ENCODE measurements at regions not wholly inside any gene's neighbourhood (a gene's known extent, or its start where the extent isn't known, plus 50 kb on each side); places are given as distances from the start of the nearest gene placed in this dataset.

DNA sequence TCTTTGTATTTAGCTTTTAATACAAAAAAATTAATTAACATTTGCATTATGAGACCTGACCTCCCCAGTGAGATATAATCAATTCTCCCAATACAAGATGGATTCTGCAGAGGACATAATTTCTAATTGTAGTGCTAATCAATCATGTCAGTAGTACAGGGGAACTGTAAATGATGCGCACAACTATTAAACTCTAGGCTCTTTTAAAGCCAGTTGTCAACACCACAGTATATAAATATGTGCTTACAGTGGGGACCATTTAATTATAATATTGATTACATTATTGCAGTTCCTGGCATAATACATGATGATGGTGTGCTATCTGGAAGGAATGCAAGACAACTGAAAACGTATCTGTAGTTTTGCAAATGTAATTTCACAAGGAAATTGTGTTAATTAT is 285.6 kb upstream of the EPHA4 start:
- no peak overlapping the region for H3K27ac ChIP-seq (ENCODE audit: low read depth, low read length)
- H3K4me1 ChIP-seq (ENCODE audit: control insufficient read depth in 2 of 2, insufficient read depth in 2 of 2, low read length in 2 of 2): no peaks in the 10 kb centered on the region
- CTCF ChIA-PET: no interaction called here

DNA sequence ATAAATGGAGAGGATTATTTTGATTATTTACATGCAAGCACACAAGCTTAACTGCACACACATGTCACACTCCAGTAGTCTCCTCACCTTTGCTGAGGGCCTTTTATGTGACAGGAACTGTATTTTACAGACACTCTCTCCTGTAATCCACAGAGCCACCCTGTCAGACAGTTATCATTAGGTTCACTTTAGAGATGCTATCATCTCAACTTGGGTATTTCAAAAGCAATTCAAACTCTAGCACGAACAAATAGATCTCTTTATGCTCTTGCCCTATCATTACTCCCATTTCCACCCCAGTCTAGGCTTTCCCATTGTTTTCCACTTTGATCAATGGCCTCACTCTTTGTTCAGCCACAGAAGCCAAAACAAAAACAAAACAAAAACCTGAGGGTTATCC is 281.2 kb upstream of the EPHA4 start:
- peaks cover 0 to 20% (median 1%) of the 10 kb centered on the region in 11 donors for H3K9me3 Mint-ChIP-seq
- no peak overlapping the region for H3K4me3 Mint-ChIP-seq
- ATAC-seq (no peak), DNase-seq (no peak)
- H3K4me1 ChIP-seq (ENCODE audit: control insufficient read depth in 2 of 2, insufficient read depth in 2 of 2, low read length in 2 of 2): no peaks in the 10 kb centered on the region
- no peak overlapping the region for H3K4me3 ChIP-seq (ENCODE audit: low read length)
- no peaks in the 10 kb centered on the region for H3K9me3 ChIP-seq (ENCODE audit: control insufficient read depth in 2 of 3, low read length in 3 of 3)
- H3K4me1 Mint-ChIP-seq: no peaks in the 10 kb centered on the region
- CTCF ChIA-PET: no interaction called here
- H3K27ac ChIP-seq (ENCODE audit: low read depth, low read length): no peak overlapping the region
- intact Hi-C loops (cut with micrococcal nuclease): no loop called here
- no peaks in the 10 kb centered on the region for H3K36me3 Mint-ChIP-seq
- POLR2A ChIA-PET: no interaction called here
- H3K27me3 ChIP-seq (ENCODE audit: control insufficient read depth in 2 of 2, insufficient read depth in 2 of 2, low read length in 2 of 2): no peaks in the 10 kb centered on the region
- no peaks in the 10 kb centered on the region for H3K36me3 ChIP-seq (ENCODE audit: control insufficient read depth in 2 of 3, insufficient read depth in 3 of 3, low read length in 3 of 3)
- H3K27me3 Mint-ChIP-seq: no peaks in the 10 kb centered on the region
- no peak overlapping the region for H3K27ac Mint-ChIP-seq

More for the DNA sequence above, 285.6 kb upstream of the EPHA4 start:
- no peaks in the 10 kb centered on the region for H3K27me3 Mint-ChIP-seq
- Histone ChIP-seq H3K27me3 (ENCODE audit: control insufficient read depth in 2 of 2, insufficient read depth in 2 of 2, low read length in 2 of 2) (no peaks in the 10 kb centered on the region), H3K9me3 (ENCODE audit: control insufficient read depth in 2 of 3, low read length in 3 of 3) (no peaks in the 10 kb centered on the region), H3K36me3 (ENCODE audit: control insufficient read depth in 2 of 3, insufficient read depth in 3 of 3, low read length in 3 of 3) (no peaks in the 10 kb centered on the region), H3K4me3 (ENCODE audit: low read length) (no peak overlapping the region)
- ATAC-seq (no peak), DNase-seq (no peak)
- peaks cover 0 to 22% (median 2%) of the 10 kb centered on the region in 11 donors for H3K9me3 Mint-ChIP-seq
- POLR2A ChIA-PET: no interaction called here
- H3K4me1 Mint-ChIP-seq: no peaks in the 10 kb centered on the region
- H3K4me3 Mint-ChIP-seq: no peak overlapping the region
- no peaks in the 10 kb centered on the region for H3K36me3 Mint-ChIP-seq
- no peak overlapping the region for H3K27ac Mint-ChIP-seq
- intact Hi-C loops (cut with micrococcal nuclease): no loop called here

DNA sequence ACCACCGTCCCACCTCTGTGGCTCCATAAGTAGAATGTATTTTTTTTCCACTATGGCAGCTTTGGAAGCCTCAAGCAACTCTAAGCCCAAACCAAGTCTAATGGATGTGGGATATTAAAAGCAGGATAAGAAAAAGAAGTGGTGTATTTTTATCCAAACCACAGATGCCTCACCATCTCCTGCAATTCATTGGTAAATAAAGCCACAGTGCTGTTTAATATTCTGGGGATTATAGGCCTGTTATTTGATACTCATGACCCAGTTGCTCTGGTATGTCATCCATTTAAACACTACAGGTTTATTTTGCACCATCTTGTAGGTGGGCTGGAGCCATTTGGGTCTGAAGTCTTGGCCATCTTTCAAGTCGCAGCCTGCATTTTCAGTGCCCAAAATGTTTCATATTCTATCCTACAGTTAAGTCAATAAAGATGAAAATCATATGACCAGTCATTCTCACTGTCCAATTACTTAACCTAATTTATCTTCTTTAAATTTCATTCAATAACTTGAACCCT is 279.5 kb upstream of the EPHA4 start:
- no peak for DNase-seq
- Histone ChIP-seq H3K4me3 (ENCODE audit: low read length) (no peak overlapping the region), H3K27me3 (ENCODE audit: control insufficient read depth in 2 of 2, insufficient read depth in 2 of 2, low read length in 2 of 2) (no peaks in the 10 kb centered on the region), H3K27ac (ENCODE audit: low read depth, low read length) (no peak overlapping the region), H3K36me3 (ENCODE audit: control insufficient read depth in 2 of 3, insufficient read depth in 3 of 3, low read length in 3 of 3) (no peaks in the 10 kb centered on the region), H3K9me3 (ENCODE audit: control insufficient read depth in 2 of 3, low read length in 3 of 3) (no peaks in the 10 kb centered on the region), H3K4me1 (ENCODE audit: control insufficient read depth in 2 of 2, insufficient read depth in 2 of 2, low read length in 2 of 2) (no peaks in the 10 kb centered on the region)
- Mint-ChIP-seq H3K9me3 (peaks cover 0 to 20% (median 2%) of the 10 kb centered on the region in 11 donors), H3K4me1 (no peaks in the 10 kb centered on the region), H3K27ac (no peak overlapping the region), H3K36me3 (no peaks in the 10 kb centered on the region), H3K4me3 (no peak overlapping the region), H3K27me3 (no peaks in the 10 kb centered on the region)
- intact Hi-C loops (cut with micrococcal nuclease): no loop called here
- no peak for ATAC-seq
- ChIA-PET CTCF (no interaction called here), POLR2A (no interaction called here)

DNA sequence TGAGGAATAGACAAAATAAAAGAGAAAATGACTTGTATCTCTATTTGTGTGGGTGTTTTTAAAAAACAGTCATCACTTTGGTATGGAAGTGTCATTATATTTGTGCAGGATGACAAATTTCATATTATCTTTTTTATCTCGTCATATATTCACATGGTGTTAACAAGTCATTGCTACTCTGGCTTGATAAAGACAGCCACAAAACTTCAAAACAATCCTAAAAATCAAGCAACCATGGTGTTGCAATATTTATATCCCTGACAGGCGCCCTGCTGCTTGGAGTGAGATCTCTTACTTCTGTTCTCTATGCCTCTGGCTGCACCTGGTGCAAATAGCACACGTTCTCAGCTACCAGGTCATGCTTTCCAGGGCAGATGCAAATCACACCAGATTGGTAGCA is 278.0 kb upstream of the EPHA4 start:
- H3K4me1 Mint-ChIP-seq: no peaks in the 10 kb centered on the region
- DNase-seq (no peak), ATAC-seq (no peak)
- H3K36me3 ChIP-seq (ENCODE audit: control insufficient read depth in 2 of 3, insufficient read depth in 3 of 3, low read length in 3 of 3): no peaks in the 10 kb centered on the region
- no peaks in the 10 kb centered on the region for H3K27me3 Mint-ChIP-seq
- no peaks in the 10 kb centered on the region for H3K4me1 ChIP-seq (ENCODE audit: control insufficient read depth in 2 of 2, insufficient read depth in 2 of 2, low read length in 2 of 2)
- H3K27ac Mint-ChIP-seq: no peak overlapping the region
- no peaks in the 10 kb centered on the region for H3K9me3 ChIP-seq (ENCODE audit: control insufficient read depth in 2 of 3, low read length in 3 of 3)
- ChIA-PET POLR2A (no interaction called here), CTCF (no interaction called here)
- no peak overlapping the region for H3K27ac ChIP-seq (ENCODE audit: low read depth, low read length)
- no peaks in the 10 kb centered on the region for H3K36me3 Mint-ChIP-seq
- intact Hi-C loops (cut with micrococcal nuclease): no loop called here
- no peaks in the 10 kb centered on the region for H3K27me3 ChIP-seq (ENCODE audit: control insufficient read depth in 2 of 2, insufficient read depth in 2 of 2, low read length in 2 of 2)
- H3K9me3 Mint-ChIP-seq: peaks cover 0 to 20% (median 0%) of the 10 kb centered on the region in 11 donors
- H3K4me3 ChIP-seq (ENCODE audit: low read length): no peak overlapping the region
- H3K4me3 Mint-ChIP-seq: no peak overlapping the region

DNA sequence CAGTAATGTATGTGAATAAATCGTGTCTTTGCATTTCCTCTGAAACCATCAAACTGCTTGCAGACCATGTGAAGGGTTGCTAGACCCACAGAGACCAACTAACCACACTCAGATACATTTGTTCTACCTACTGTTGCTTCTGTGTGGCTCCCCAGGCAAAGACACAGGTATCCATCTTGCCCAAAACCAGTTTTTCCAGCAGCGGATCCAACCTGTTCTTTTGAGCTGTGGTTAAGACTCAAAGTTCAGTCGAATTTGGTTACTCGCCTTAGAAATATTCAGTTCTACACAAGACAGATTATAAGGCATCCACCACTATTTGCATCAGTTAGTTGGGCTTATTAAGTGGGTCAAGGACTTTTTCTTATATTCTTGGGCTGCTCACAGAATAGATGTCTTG is 276.2 kb upstream of the EPHA4 start:
- ChIA-PET CTCF (no interaction called here), POLR2A (no interaction called here)
- H3K27ac Mint-ChIP-seq: no peak overlapping the region

DNA sequence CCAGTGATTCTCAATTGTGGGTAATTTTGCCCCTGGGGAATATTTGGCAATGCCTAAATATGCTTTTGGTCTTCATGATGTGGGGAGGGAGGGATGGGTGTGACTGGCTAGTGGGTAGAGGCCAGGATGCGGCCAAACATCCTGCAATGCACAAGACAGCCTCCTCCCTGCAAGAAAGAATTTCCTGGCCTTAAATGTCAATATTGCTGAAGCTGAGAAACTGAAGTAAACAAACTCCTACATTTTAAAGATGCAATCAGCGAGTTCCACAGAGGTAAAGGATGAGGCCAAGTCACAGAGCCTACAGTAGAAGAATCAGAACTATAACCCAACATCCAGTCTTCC is 272.9 kb upstream of the EPHA4 start:
- H3K27me3 Mint-ChIP-seq: no peaks in the 10 kb centered on the region
- no peak overlapping the region for H3K27ac Mint-ChIP-seq
- POLR2A ChIA-PET: no interaction called here
- H3K27me3 ChIP-seq (ENCODE audit: control insufficient read depth in 2 of 2, insufficient read depth in 2 of 2, low read length in 2 of 2): no peaks in the 10 kb centered on the region
- no peak overlapping the region for H3K27ac ChIP-seq (ENCODE audit: low read depth, low read length)
- no peaks in the 10 kb centered on the region for H3K4me1 Mint-ChIP-seq
- no peaks in the 10 kb centered on the region for H3K36me3 ChIP-seq (ENCODE audit: control insufficient read depth in 2 of 3, insufficient read depth in 3 of 3, low read length in 3 of 3)
- no peaks in the 10 kb centered on the region for H3K36me3 Mint-ChIP-seq
- peaks cover 0 to 7% (median 0%) of the 10 kb centered on the region in 11 donors for H3K9me3 Mint-ChIP-seq
- no peak overlapping the region for H3K4me3 Mint-ChIP-seq
- no peaks in the 10 kb centered on the region for H3K9me3 ChIP-seq (ENCODE audit: control insufficient read depth in 2 of 3, low read length in 3 of 3)
- intact Hi-C loops (cut with micrococcal nuclease): no loop called here
- no peaks in the 10 kb centered on the region for H3K4me1 ChIP-seq (ENCODE audit: control insufficient read depth in 2 of 2, insufficient read depth in 2 of 2, low read length in 2 of 2)
- no peak for DNase-seq
- no peak overlapping the region for H3K4me3 ChIP-seq (ENCODE audit: low read length)
- ATAC-seq: no peak
- CTCF ChIA-PET: no interaction called here

More for the DNA sequence above, 276.2 kb upstream of the EPHA4 start:
- H3K27me3 Mint-ChIP-seq: no peaks in the 10 kb centered on the region
- DNase-seq: no peak
- ATAC-seq: no peak
- H3K4me3 Mint-ChIP-seq: no peak overlapping the region
- no peak overlapping the region for H3K27ac ChIP-seq (ENCODE audit: low read depth, low read length)
- H3K36me3 Mint-ChIP-seq: no peaks in the 10 kb centered on the region
- H3K36me3 ChIP-seq (ENCODE audit: control insufficient read depth in 2 of 3, insufficient read depth in 3 of 3, low read length in 3 of 3): no peaks in the 10 kb centered on the region
- H3K27me3 ChIP-seq (ENCODE audit: control insufficient read depth in 2 of 2, insufficient read depth in 2 of 2, low read length in 2 of 2): no peaks in the 10 kb centered on the region
- peaks cover 0 to 11% (median 0%) of the 10 kb centered on the region in 11 donors for H3K9me3 Mint-ChIP-seq
- H3K4me1 Mint-ChIP-seq: no peaks in the 10 kb centered on the region
- H3K4me3 ChIP-seq (ENCODE audit: low read length): no peak overlapping the region
- no peaks in the 10 kb centered on the region for H3K9me3 ChIP-seq (ENCODE audit: control insufficient read depth in 2 of 3, low read length in 3 of 3)
- no peaks in the 10 kb centered on the region for H3K4me1 ChIP-seq (ENCODE audit: control insufficient read depth in 2 of 2, insufficient read depth in 2 of 2, low read length in 2 of 2)
- intact Hi-C loops (cut with micrococcal nuclease): no loop called here

DNA sequence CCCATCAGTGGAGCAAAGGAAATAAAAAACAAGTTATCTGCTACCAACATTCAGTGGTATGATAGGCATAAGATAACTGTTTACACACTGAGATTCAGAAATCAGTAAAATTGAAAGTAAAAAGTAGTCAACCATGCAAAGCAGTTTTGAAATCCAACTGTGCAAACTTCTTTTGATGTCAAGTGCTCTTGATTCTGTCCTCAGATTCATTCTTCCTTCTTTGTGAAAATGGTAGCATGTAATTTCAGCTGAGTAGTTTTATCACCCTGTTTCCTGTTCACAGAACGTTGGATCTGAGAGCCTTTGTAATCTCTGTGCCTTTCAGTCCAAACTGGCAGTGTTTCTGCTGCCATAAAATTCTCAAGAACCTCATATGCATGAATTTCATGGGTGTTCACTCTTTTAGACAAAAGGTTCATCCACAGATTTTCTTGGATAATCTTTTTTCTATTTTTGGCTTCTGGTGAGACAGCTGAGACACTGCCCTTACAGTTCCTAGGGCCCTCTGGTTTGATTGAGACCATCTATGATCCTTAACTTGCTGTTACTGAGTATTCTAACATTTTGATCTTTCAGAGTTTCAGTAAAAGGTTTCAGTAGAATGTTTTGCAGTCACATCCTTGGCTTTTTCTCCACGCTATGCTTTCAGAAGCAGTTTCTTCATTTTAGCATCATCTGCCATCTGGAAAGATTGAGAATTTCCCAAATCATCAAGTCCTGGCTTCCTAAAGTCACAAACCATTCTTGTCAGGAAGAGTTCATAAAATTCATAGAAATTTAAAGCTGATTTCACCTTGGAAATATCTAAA is 272.3 kb upstream of the EPHA4 start:
- H3K27me3 ChIP-seq (ENCODE audit: control insufficient read depth in 2 of 2, insufficient read depth in 2 of 2, low read length in 2 of 2): no peaks in the 10 kb centered on the region
- no peaks in the 10 kb centered on the region for H3K4me1 ChIP-seq (ENCODE audit: control insufficient read depth in 2 of 2, insufficient read depth in 2 of 2, low read length in 2 of 2)
- no peak for DNase-seq
- H3K27me3 Mint-ChIP-seq: no peaks in the 10 kb centered on the region
- ATAC-seq: no peak
- no peak overlapping the region for H3K4me3 ChIP-seq (ENCODE audit: low read length)
- H3K9me3 ChIP-seq (ENCODE audit: control insufficient read depth in 2 of 3, low read length in 3 of 3): no peaks in the 10 kb centered on the region
- H3K27ac Mint-ChIP-seq: no peak overlapping the region
- H3K36me3 ChIP-seq (ENCODE audit: control insufficient read depth in 2 of 3, insufficient read depth in 3 of 3, low read length in 3 of 3): no peaks in the 10 kb centered on the region
- CTCF ChIA-PET: no interaction called here
- POLR2A ChIA-PET: no interaction called here
- H3K36me3 Mint-ChIP-seq: no peaks in the 10 kb centered on the region
- H3K9me3 Mint-ChIP-seq: peaks cover 0 to 7% (median 0%) of the 10 kb centered on the region in 11 donors
- intact Hi-C loops (cut with micrococcal nuclease): no loop called here
- no peak overlapping the region for H3K27ac ChIP-seq (ENCODE audit: low read depth, low read length)
- no peaks in the 10 kb centered on the region for H3K4me1 Mint-ChIP-seq
- H3K4me3 Mint-ChIP-seq: no peak overlapping the region
